PC-9 (cell line): ENCODE measurements at regions not wholly inside any gene's neighbourhood (a gene's known extent, or its start where the extent isn't known, plus 50 kb on each side); places are given as distances from the start of the nearest gene placed in this dataset.

Source experiments
- BruUV-seq: library from RNA; stranded (reverse); fragments of 400-500 nt; replicated peaks from 2 replicates; lab custom pipeline; 2021; lab: Mats Ljungman, UMichigan
- CTCF ChIA-PET: fragments of 300-600 bp; sonication (Branson Sonifier 250); formaldehyde crosslinking; loops from one replicate; lab custom pipeline; 2022; ENCODE audit warnings: antibody characterized with exemption; lab: Charles Lee
- POLR2A ChIA-PET: fragments of 300-600 bp; sonication (Branson Sonifier 250); formaldehyde crosslinking; loops from one replicate; lab custom pipeline; 2022; ENCODE audit warnings: antibody characterized with exemption; ENCODE audit not compliant: unreplicated experiment; lab: Charles Lee
- DNase-seq, 2 experiments: peaks; one replicate each; pipeline versions ENCODE4 v3.0.0 to v3.0.0-alpha.2; 2015 to 2022; ENCODE audit warnings: mixed read lengths in 1 of 2
- H2AFZ ChIP-seq: fragments of 200-600 bp; sonication (generic); 2 replicates; pipeline ENCODE4 v1.8.1; 2017; ENCODE audit warnings: antibody characterized with exemption
- H3F3A ChIP-seq: fragments of 200-600 bp; sonication (generic); 2 replicates; pipeline ENCODE4 v1.8.1; 2017; ENCODE audit warnings: antibody characterized with exemption, mild to moderate bottlenecking, low read depth; ENCODE audit not compliant: insufficient read depth
- H3K27ac ChIP-seq: fragments of 200-600 bp; sonication (generic); 2 replicates; pipeline ENCODE4 v1.6.1; 2016; ENCODE audit warnings: mixed run types
- H3K27me3 ChIP-seq: fragments of 200-600 bp; sonication (generic); 2 replicates; pipeline ENCODE4 v1.6.1; 2016; ENCODE audit warnings: low read depth, mixed run types; ENCODE audit not compliant: insufficient read depth
- H3K36me3 ChIP-seq: fragments of 200-600 bp; sonication (generic); 2 replicates; pipeline ENCODE4 v1.6.1; 2016; ENCODE audit warnings: low read depth, mixed run types
- H3K4me1 ChIP-seq: fragments of 200-600 bp; sonication (generic); replicated peaks from 2 replicates; pipeline ENCODE4 v1.6.1; 2016; ENCODE audit warnings: mixed run types; ENCODE audit not compliant: insufficient read depth
- H3K4me2 ChIP-seq: fragments of 200-600 bp; sonication (generic); 2 replicates; pipeline ENCODE4 v1.6.1; 2017; ENCODE audit warnings: mixed run types
- H3K4me3 ChIP-seq: fragments of 200-600 bp; sonication (generic); 2 replicates; pipeline ENCODE4 v1.6.1; 2016; ENCODE audit warnings: mixed run types
- H3K79me2 ChIP-seq: fragments of 200-600 bp; sonication (generic); 2 replicates; pipeline ENCODE4 v1.6.1; 2017; ENCODE audit warnings: low read depth, mixed run types
- H3K9me2 ChIP-seq: fragments of 200-600 bp; sonication (generic); 2 replicates; pipeline ENCODE4 v1.8.1; 2017; ENCODE audit warnings: mild to moderate bottlenecking; ENCODE audit not compliant: insufficient read depth
- H3K9me3 ChIP-seq: fragments of 200-600 bp; sonication (generic); 2 replicates; pipeline ENCODE4 v1.8.1; 2016; ENCODE audit warnings: low read depth; ENCODE audit not compliant: insufficient read depth
- H4K20me1 ChIP-seq: fragments of 200-600 bp; sonication (generic); 2 replicates; pipeline ENCODE4 v1.8.1; 2017; ENCODE audit not compliant: insufficient read depth
- CTCF ChIP-seq: fragments of 200-600 bp; sonication (generic); conservative IDR thresholded peaks from 2 replicates; pipeline ENCODE4 v1.6.1; 2017; ENCODE audit warnings: mixed run types, antibody characterized with exemption, mild to moderate bottlenecking, moderate library complexity
- EZH2 ChIP-seq: fragments of 200-600 bp; sonication (generic); IDR thresholded peaks from 2 replicates; pipeline ENCODE4 v1.8.0; 2017; ENCODE audit warnings: antibody characterized with exemption, low read depth
- intact Hi-C: fragments of 100-400 bp; cut with micrococcal nuclease; formaldehyde crosslinking; loops from one replicate; pipeline ENCODE4 v1.10.0; 2022; ENCODE audit not compliant: unreplicated experiment

- Histone ChIP-seq H3K79me2 (no peaks in the 10 kb centered on the region), H3K27ac (no peak overlapping the region), H3K4me1 (no peaks in the 10 kb centered on the region), H3K4me2 (no peak overlapping the region), H4K20me1 (no peaks in the 10 kb centered on the region), H3K27me3 (no peaks in the 10 kb centered on the region), H3K4me3 (no peak overlapping the region), H3K9me3 (0 out of 2 replicates have a peak, but pooled peaks cover 5% of the 10 kb centered on the region), H3K36me3 (no peaks in the 10 kb centered on the region), H3K9me2 (no peaks in the 10 kb centered on the region), H3F3A (no peaks in the 10 kb centered on the region), H2AFZ (no peak overlapping the region)
- CTCF ChIA-PET: no interaction called here
- intact Hi-C loops: no loop called here
- POLR2A ChIA-PET: no interaction called here
- BruUV-seq: no TSS peak
- no peak for TF ChIP-seq EZH2
- no peak for TF ChIP-seq CTCF
- DNase-seq: no peak
These were observed 70.5 kb upstream of the WNT11 start for GRCh38 chr11:76276781-76277155.

- H2AFZ ChIP-seq: no peak overlapping the region
- BruUV-seq: no TSS peak
- H3K36me3 ChIP-seq: no peaks in the 10 kb centered on the region
- no peaks in the 10 kb centered on the region for H3K4me1 ChIP-seq
- TF ChIP-seq EZH2: no peak
- TF ChIP-seq CTCF: no peak
- intact Hi-C loops: no loop called here
- ChIA-PET POLR2A (no interaction called here), CTCF (no interaction called here)
- H3K27ac ChIP-seq: no peak overlapping the region
- no peak overlapping the region for H3K4me3 ChIP-seq
- no peak overlapping the region for H3K4me2 ChIP-seq
- no peaks in the 10 kb centered on the region for H3K27me3 ChIP-seq
- no peaks in the 10 kb centered on the region for H3K79me2 ChIP-seq
- H3K9me3 ChIP-seq: 0 out of 2 replicates have a peak, but pooled peaks cover 5% of the 10 kb centered on the region
- no peaks in the 10 kb centered on the region for H3K9me2 ChIP-seq
- no peaks in the 10 kb centered on the region for H3F3A ChIP-seq
- no peaks in the 10 kb centered on the region for H4K20me1 ChIP-seq
- DNase-seq: no peak
These were observed 69.9 kb upstream of the WNT11 start for GRCh38 chr11:76276046-76276780.

GRCh38 chr11:76275446-76275845 lies 69.1 kb upstream of the WNT11 start:
- H3K27me3 ChIP-seq: no peaks in the 10 kb centered on the region
- no peak overlapping the region for H2AFZ ChIP-seq
- no peaks in the 10 kb centered on the region for H4K20me1 ChIP-seq
- no peak for TF ChIP-seq CTCF
- no peak for TF ChIP-seq EZH2
- intact Hi-C loops: no loop called here
- no peak overlapping the region for H3K4me2 ChIP-seq
- no peak overlapping the region for H3K27ac ChIP-seq
- H3K4me1 ChIP-seq: no peaks in the 10 kb centered on the region
- 0 out of 2 replicates have a peak, but pooled peaks cover 5% of the 10 kb centered on the region for H3K9me3 ChIP-seq
- H3F3A ChIP-seq: no peaks in the 10 kb centered on the region
- POLR2A ChIA-PET: no interaction called here
- DNase-seq: no peak
- H3K4me3 ChIP-seq: no peak overlapping the region
- CTCF ChIA-PET: no interaction called here
- BruUV-seq: no TSS peak
- no peaks in the 10 kb centered on the region for H3K79me2 ChIP-seq
- no peaks in the 10 kb centered on the region for H3K36me3 ChIP-seq
- no peaks in the 10 kb centered on the region for H3K9me2 ChIP-seq
